Ovary (tissue), 3 donors: ENCODE measurements at regions not wholly inside any gene's neighbourhood (a gene's known extent, or its start where the extent isn't known, plus 50 kb on each side); places are given as distances from the start of the nearest gene placed in this dataset.

Source experiments
- EP300 ChIP-seq: sonication (generic); formaldehyde crosslinking; IDR thresholded peaks from one replicate; pipeline ENCODE4 v1.6.1; 2017; ENCODE audit warnings: antibody characterized with exemption
- POLR2A ChIP-seq: fragments of 450-650 bp; IDR thresholded peaks from one replicate; pipeline ENCODE4 v1.6.1; 2017; ENCODE audit warnings: antibody characterized with exemption, mild to moderate bottlenecking, moderate library complexity
- TF ChIP-seq, protein P1 (sequence below), 3 donors: fragments of 450-650 bp in 2 of 3; fragments of 200-600 bp in 1 of 3; IDR thresholded peaks; one replicate each; pipeline versions ENCODE4 v1.5.1 to v1.8.0; 2016 to 2022; ENCODE audit warnings: antibody characterized with exemption in 3 of 3, mild to moderate bottlenecking in 1 of 3
- donor health status: DM: no; HTN: no; CAD: no.

DNA sequence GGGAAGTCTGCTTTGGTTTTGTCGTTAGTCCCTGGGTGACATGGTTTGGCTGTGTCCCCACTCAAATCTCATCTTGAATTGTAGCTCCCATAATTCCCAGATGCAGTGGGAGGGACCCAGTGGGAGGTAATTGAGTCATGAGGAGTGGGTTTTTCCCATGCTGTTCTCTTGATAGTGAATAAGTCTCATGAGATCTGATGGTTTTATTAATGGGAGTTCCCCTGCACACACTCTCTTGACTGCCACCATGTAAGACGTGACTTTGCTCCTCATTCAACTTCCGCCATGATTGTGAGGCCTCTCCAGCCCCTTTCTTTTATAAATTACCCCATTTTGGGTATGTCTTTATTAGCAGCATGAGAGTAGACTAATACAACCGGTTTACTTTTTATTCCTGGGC is 405.8 kb upstream of the ID2 start:
- TF ChIP-seq, protein P1, sequence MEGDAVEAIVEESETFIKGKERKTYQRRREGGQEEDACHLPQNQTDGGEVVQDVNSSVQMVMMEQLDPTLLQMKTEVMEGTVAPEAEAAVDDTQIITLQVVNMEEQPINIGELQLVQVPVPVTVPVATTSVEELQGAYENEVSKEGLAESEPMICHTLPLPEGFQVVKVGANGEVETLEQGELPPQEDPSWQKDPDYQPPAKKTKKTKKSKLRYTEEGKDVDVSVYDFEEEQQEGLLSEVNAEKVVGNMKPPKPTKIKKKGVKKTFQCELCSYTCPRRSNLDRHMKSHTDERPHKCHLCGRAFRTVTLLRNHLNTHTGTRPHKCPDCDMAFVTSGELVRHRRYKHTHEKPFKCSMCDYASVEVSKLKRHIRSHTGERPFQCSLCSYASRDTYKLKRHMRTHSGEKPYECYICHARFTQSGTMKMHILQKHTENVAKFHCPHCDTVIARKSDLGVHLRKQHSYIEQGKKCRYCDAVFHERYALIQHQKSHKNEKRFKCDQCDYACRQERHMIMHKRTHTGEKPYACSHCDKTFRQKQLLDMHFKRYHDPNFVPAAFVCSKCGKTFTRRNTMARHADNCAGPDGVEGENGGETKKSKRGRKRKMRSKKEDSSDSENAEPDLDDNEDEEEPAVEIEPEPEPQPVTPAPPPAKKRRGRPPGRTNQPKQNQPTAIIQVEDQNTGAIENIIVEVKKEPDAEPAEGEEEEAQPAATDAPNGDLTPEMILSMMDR (IDR thresholded peaks at IDR 0.05): no peak
- no peak for TF ChIP-seq POLR2A
- TF ChIP-seq EP300: no peak
